GM19467 (cell line): ENCODE measurements at regions not wholly inside any gene's neighbourhood (a gene's known extent, or its start where the extent isn't known, plus 50 kb on each side); places are given as distances from the start of the nearest gene placed in this dataset.
"Not testable (repeated sequence)": the region's sequence is repeated elsewhere in the genome, so short reads cannot be mapped to it uniquely, and the experiment has no call there.

Source experiments
- ATAC-seq: cut with Tn5 transposase; IDR thresholded peaks from one replicate; pipeline ENCODE4 v1.9.1; 2021; ENCODE audit warnings: mild to moderate bottlenecking, moderate library complexity; ENCODE audit not compliant: unreplicated experiment

DNA sequence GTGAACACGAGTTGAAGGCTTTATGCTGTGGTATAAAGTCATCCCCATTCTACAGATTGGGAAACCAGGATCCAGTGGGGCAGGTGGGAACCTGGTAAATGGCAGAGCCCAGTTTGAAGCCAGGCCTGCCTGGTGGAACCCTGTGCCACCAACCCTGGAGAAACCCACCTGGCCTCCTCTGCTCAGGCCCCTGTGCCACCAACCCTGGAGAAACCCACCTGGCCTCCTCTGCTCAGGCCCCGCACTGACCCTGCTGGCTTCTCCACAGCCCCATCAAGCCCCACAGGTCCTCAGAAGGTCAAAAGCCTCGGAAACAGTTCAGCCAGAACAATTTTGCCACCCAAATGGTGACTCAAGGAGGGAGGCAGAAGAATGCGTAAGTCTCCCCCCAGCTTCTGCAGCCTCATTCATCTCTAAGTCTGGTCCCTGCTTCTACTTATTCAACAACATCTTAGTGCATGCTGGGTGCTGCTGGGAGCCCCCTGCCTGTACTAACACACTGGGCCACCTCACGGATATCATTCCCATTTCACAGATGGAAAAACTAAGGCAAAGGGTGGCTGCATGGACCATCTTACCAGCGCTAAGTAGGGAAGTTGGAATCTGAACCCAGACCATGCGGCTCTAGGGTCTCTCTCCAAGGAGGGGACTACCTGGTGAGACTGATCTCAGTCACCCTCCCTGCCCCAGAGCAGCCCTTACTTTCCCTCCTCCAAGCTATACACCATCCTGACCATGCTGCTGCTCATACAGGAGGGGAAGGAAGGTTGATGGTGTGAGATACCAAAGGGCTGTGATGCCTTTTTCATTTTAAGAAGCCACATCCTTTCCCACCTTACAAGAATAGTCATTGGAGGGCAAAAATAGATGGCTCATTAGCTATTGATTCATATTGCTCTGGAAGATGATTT is 93.7 kb upstream of the ID2 start:
- no peak for ATAC-seq

DNA sequence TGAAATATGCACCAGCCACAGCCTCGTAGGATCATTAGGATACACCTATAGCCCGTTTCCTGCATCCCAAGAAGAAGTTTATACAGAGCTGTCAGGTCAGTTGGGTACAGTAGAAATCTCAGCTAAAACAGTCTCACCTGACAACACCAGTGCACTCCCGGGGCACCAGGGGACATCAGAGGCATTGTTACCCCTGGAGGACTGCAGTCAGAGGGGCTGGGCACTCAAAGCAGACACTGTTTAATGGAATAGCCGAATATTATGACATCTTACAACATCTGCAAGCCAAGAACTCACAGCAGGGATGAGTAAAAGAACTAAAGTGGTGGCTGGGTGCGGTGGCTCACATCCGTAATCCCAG is 93.0 kb upstream of the ID2 start:
- no peak for ATAC-seq

DNA sequence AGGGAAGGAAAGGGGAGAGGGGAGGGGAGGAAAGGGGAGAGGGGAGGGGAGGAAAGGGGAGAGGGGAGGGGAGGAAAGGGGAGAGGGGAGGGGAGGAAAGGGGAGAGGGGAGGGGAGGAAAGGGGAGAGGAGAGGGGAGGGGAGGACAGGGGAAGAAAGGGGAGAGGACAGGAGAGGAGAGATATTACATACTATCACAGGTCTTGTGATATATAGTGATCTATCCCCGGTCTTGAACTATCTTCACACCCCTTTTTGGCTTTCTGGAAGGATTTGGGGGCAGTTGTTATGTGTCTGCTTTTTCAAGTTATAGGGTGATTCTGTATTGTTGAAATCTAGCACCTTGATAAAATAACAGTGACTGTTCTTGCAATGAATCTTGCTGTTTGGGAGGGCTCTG is 92.1 kb upstream of the ID2 start:
- no peak for ATAC-seq

DNA sequence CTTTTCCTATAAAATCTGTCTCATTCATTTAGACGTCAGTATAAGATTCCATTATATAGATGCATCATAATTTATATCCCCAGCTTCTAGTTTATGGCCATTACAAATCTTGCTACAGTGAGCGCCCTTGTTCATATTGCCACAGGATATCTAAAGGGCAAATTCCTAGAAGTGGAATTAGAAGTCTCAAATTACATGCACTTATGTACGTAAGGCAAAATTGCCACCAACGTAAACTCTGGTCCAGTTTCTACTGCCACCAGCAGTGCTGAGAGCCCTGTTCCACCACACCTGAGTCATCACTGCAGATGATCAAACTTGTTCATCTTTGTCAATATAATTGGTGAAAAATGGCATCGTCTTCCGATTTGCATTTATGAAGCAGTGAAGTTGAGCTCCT is 90.9 kb upstream of the ID2 start:
- ATAC-seq, result no peak

DNA sequence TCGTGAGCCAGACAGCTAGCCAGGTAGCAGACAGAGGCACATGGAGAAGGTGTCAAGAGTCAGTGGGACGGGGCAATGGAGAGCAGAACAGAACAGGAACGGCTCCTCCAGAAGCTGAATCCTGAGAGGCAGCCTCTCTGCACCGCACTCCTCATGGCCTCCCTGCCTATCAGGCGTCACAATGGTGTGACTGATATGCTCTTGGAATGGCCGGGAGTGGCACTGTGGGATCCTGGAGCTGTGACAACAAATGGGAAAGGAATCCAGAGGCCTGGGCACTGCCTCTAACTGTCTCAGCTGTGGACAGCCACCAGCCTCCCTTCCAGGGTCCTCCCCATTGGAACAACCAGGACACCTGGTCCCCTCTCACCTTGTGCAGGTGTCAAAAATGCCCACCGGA is 89.1 kb upstream of the ID2 start:
- ATAC-seq, result no peak

DNA sequence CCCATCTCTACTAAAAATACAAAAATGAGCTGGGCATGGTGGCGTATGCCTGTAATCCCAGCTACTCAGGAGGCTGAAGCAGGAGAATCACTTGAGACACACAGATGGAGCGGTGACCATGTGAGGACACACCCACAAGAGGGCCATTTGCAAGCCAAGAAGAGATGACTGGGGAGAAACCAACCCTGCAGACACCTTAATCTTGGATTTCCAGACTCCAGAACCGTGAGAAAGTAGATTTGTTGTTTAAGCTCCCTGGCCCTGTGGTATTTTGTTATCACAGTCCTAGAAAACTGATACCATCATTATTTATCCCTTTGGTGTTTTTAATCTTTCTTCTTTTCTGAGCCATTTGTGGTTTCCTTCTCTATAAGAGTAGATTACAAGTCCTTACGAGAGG is 88.6 kb upstream of the ID2 start:
- ATAC-seq, result no peak

DNA sequence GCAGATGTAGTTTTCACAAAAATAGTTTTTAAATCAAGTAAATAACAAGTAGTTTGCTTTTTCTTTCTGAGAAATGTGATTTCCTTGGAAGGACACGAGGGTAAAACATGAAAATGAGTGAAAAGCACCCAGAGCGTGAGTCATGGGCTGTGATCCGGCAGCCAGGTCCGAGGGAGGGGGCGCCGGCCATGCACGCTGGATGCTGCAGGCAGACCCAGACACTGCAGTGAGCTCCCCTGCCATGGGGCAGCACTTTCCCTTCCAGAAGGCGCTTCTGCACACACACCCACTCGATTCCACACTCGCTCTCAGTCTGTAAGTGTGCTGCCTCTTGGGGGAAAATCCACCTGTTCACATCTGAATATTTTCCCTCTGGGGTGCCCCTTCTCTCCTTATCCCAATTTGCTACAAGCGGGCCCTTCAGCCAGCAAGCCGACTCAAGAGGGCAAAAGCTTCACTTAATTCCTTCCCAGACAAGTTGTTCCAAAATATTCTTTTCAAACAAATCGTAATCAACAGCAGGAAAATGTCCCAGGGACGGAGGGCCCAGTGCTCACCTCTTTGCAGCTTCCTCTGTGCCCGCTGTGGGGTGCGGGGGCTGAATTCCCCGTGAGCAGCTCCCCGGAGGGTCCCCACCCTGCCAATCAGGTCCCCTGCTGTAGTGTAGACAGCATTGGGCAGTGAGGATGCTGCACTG is 87.0 kb upstream of the ID2 start:
- no peak for ATAC-seq

DNA sequence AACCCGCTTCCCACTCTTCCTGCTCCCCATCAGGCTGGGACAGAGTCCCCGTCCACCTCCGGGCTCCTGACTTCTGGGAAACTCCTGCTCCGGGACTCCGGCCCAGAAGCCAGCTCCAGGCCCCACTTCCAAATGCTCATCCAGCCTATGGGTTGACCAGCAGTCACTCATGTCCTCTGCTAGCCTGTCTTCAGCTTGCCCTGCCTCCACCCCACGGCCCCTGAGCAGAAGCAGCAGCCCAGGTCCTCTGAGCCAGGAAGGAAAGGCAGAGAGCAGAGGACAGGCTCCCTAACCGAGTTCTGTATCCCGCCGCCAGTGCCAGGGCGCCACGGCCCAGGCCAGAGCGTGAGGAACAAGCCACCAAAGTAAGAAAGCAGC is 86.4 kb upstream of the ID2 start:
- ATAC-seq, result no peak

DNA sequence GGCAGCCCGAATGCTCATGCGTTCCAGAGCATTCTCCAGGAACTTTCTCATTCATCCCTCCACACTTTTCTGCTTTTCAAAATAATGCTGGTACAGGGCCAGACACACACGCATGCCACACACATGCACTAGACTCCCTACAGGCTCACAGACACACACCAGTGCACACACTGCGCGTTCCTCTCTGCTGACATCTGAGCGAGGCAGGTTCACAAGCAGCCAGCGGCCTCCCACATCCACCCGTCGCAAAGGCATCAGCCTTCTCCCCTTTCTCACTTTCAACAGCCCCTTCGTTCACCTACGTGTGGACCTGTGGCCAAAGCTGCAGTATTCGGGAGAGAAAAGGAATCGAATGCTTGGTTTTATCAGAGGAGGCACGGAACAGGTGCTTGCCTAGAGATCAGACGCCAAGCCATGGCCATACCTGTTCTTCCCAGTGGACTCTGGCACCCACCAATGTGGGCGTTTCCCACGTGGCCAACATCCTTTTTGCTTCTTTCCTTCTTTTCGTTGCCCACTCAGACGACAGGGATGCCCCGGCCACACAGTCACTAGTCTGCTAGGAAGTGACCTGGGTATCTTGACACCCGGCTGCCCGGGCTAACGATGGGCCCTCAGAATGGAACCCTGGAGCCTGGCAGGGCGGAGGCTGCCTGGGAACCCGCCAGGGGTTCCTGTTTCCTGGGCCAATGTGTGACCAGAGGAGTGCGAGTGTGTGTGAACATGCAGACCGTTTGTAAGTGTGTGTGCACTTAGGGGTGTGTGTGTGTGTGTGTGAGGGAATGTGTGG is 85.8 kb upstream of the ID2 start:
- ATAC-seq, result no peak

DNA sequence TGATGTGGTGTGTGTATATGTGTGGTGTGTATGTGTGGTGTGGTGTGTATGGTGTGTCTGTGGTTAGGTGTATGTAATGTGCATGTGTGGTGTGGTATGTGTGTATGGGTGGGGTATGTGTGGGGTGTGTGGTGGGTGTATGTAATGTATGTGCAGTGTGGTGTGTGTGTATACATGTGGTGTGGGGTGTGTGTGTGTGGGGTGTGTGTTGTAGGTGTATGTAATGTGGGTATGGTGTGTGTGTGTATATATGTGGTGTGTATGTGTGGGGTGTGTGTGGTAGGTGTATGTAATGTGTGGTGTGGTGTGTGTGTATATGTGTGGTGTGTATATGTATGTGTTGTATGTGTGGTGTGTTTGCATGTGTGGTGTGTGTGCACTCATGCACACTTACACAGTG is 84.8 kb upstream of the ID2 start:
- ATAC-seq, result no peak

DNA sequence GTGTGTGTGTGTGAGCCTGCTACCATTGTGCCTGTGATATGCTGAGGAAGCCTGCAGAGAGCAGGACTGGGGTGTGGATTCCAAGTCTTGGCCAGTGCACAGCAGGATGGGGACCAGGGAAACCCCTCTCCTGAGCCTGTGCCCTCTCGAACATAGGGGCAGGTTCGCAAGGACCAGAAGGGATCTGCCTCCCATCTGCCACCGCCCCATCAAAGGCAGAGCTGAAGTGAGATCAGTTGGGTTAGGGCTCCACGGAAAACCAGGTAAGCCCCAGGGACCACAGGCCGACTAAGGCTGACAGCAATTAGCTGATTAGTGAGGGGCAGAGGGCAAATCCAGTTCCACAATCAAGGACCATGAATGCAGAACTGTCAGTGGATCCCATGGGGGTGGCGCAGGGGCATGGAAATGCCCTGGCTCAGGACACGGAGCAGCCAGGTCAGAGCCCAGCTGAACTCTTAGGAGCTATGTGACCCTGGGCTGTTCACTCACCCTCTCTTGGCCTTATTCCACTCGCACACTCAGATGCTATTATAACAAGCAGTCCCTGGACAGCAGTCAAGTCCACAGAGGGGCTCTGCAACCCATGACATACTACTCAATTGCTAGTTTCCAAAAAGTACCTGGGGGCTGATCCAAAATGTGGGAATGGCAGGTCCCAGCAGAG is 84.2 kb upstream of the ID2 start:
- ATAC-seq, result no peak

DNA sequence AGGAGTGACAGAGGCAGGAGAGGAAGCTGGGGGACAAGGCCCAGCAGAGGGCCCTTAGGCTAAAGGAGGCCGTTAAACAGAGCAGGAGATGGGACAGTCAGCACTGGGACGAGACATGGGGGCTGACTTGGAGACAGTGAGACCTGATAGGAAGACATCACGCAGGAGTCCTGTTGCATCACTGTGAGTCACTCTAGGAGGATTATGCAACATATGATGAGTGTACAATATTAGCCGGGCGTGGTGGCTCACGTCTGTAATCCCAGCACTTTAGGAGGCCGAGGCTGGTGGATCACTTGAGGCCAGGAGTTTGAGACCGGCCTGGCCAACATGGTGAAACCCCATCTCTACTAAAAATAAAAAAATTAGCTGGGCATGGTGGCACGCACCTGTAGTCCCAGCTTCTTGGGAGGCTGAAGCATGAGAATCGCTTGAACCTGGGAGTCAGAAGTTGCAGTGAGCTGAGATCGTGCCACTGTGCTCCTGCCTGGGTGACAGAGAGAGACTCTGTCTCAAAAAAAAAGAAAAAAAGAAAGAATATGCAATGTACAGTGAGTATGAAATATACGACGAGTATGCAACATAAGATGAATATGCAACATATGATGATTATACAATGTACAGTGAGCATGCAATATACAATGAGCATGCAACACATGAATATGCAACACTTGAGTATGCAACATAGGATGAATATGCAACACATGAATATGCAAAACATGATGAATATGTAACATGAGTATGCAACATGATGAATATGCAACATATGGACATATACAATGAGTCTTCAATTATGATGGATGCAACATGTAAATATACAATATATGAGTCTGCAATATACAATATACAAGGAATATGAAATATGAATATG is 83.3 kb upstream of the ID2 start:
- no peak for ATAC-seq

DNA sequence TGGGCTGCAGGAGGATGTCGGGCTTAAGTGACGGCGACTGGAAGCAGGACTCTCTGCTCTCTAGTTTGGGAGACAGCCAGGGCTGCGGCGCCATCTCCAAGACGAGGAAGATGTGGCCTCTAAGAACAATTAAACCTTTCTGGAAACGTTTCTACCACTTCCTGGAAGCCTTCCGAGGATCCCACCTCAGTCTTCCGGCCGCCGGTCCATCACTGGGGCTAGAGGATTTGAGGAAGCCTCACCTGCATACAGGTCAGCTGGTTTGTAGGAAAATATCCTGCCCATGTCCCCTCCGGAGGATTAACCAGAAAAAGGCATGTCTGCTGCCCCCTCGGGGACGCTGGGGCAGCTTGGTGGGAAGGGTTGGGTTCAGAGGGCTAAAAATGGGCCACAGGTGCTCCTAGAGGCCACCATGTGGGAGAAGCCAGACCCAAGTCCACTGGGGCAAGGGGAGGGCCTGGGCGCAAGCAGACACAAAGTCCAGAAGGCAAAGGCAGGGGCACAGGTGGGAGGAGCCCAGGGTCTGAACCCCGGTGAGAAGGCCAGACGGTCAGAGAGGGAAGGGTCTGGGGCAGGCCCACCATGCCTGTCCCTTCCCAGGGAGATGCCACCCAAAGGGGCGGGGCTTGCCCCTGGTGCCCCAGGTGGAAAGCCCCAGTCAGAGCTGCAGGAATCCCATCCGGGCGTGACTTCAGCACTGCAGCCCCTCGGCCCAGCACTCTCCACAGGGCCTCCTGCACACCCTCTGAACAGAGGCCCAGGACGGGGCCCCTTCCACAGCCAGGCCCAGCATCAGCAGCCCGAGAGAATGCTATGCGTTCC is 82.2 kb upstream of the ID2 start:
- ATAC-seq, result no peak

DNA sequence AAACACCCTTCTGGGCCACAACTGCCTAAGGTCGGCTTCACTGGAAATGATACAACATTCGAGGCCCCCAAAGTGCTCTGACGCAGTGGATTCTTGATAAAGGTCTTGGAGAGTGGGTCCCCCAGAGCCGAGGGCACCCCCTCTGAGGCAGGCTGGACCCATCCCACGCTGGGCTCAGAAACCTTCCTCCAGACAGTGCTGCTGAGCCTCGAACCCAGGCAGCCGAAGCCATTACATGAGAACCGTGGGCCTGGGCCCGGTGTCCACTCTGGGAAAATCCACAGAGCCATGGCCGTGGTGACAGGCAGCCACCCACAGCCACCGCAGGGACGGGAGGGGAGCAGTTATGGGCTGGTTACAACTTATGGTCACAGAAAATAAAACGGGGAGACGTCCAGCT is 81.4 kb upstream of the ID2 start:
- no peak for ATAC-seq

DNA sequence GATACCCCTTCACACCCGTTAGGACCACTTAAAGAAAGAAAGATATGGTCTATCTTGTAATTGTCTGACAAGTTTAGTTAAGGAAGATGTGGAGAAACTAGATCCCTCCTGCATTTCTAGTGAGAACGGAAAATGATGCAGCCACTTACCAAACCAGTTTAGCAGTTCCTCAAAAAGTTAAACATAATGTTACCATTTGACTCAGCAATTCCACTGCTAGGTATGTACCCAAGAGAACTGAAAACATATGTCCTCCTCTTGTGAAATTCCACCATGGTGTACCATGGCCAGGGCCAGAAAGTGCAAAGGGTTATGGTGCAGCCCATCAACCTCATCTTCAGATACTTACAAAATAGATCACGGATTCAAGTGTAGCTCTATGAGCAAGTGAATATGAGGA is 79.0 kb upstream of the ID2 start:
- no peak for ATAC-seq

DNA sequence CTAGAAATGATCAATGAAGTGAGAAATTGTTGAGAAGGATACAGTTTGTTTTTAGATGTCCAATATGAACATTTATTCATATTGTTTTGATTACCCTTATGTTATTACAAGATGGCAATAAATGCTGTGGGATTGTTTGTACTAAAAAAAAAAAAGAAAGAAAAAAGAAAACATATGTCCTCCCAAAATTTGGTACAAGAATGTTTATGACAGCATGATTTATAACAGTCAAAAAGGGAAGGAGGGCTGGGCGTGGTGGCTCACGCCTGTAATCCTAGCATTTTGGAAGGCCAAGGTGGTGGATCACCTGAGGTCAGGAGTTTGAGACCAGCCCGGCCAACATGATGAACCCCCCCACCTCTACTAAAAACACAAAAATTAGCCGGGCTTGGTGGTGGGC is 78.5 kb upstream of the ID2 start:
- ATAC-seq, result not testable (repeated sequence)

DNA sequence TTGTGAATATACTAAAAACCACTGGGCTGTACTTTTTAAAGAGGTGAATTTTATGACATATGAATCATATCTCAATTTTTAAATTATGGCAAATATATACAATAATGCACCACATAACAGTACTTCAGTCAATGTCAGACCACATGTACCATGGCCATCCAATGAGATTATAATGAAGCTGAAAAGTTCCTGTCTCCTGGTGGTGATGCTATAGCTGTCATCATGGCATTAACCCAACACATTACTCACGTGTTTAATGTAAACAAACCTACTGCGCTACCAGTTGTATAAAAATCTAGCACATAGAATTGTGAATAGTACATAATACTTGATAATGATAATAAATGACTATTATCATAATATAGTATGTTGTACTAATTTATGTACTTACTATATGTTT is 77.6 kb upstream of the ID2 start:
- no peak for ATAC-seq

DNA sequence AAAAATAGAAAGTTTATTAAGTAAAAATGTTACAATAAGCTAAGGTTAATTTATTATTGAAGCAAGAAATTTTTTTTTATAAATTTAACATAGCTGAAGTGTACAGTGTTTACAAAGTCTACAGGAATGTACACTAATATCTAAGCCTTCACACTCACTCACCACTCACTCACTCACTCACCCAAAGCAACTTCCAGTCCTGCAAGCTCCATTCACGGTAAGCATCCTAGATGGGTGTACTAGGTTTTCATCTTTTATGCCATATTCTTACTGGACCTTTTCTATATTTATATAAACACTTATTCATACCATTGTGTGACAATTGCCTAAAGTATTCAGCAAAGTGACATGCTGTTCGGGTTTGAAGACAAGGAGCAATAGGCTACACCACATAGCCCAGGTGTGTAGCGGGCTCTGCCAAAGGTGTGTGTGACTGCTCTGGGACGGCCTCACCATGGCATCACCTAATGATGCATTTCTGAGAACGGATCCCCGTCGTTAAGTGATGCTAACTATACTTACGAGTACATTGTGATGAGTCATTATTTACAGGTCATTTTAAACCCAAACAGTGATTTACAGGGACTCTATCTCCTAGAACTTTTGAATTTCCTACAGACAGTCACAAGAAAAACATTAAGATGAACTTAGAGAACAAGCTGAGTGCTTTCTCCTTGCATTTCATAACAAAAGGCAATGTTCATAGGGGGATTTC is 76.3 kb upstream of the ID2 start:
- no peak for ATAC-seq

DNA sequence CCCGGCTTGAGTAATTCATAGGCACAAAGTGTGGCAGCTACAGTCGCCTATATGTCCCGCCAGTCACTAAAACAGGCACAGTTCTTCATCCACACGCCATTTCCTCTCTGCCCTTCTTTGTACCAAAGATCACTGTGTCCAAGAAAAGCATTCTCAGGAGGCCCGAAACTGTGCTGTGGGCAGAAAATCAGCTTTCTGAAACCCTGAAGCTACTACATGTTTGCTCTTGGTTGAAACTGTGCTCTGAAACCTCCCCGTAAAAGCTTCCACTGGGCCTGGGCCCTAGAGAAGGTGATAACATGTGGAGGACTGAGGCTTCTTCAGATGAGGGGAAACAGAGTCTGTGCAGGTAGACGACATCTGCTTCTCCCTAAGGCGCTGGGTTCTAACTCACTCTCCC is 75.6 kb upstream of the ID2 start:
- peak; percentile 96 for ATAC-seq
